Stimulated activated CD8-positive, alpha-beta memory T cell treated with anti-CD3 and anti-CD28 coated beads, Interleukin-7, amount 100 ng/mL, for 48 hours (primary cell): ENCODE measurements at regions not wholly inside any gene's neighbourhood (a gene's known extent, or its start where the extent isn't known, plus 50 kb on each side); places are given as distances from the start of the nearest gene placed in this dataset.
"Not testable (repeated sequence)": the region's sequence is repeated elsewhere in the genome, so short reads cannot be mapped to it uniquely, and the experiment has no call there.

Experiments
- DNase-seq, 2 donors: peaks; one replicate each; pipeline ENCODE4 v3.0.0-alpha.2; 2020; ENCODE audit warnings: low read depth in 1 of 2; ENCODE audit errors: extremely low read depth in 1 of 2

DNA sequence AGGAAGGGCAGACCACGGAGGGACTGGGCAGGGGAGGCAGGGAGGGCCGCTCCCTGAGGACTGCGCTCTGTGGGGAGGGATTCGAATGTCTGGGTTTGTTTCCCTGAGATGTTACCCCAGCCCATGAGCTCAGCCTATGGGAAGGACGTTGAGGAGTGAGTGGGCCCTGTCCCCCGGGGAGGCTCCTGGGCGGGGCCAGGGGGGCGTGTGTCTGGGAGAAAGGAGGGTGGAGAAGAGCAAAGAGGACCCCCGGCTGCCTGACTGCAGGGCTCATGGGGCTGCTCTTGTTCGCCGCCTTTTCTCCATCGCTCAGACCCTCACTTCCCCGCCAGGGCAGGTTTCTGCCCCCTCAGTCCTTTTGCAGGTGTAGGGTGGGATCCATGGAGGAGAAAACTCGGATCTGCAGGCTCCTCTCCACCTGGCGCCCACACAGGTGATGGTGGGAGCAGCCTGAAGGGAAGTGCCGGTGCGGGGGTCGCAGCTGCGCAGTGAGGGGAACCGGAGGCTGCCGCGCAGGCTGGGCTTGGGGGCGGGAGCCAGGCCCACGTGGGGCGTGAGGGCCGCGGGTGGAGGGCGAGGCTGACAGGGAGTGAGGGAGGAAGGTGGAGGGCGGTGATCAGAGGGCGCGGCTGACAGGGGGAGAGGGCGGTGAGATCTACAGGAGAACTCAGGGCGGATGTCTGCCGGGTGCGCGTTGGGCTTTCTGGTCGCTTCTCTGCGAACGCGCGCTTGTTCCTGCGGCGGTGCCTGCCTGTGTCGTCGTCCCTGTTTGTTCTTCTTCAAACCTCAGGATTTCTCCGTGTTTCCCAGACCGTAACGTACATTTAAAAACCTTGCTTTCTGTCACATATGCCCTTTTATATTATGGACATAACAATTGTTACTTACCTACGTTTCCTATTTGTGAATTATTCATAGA, 198.2 kb upstream of the NPAP1 start:
- not testable (repeated sequence) for DNase-seq

DNA sequence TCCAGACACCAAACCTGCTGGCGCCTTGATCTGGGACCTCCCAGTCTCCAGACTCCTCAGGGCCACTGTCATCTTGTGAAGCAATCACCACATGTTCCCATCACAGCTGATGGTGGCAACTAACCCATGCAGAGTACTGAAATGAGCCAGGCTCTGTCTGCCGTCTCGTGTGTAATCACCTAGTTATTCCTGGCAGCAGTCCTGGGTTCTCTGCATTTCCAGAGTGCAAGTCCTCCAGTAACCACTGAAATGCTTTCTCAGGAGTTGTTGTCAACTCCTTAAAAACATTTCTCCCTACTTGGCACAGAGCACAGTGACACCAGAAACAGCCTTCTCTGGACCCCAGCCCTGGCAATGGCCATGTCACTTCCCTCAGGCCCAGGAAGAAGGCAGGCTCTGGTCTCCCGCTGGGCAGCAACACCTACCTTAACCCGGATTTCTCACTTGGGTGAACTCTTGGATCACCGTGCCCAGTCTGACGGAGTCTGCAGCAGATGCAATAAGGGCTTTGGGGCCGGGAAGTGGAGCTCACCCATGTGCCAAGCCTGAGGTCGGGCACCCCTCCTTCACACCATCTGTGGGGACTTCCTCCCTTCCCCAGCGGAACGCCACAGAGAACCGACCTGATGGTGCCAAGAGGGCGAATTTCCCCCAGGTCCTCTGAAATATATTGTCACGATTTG, 189.5 kb upstream of the NPAP1 start:
- DNase-seq = not testable (repeated sequence)

DNA sequence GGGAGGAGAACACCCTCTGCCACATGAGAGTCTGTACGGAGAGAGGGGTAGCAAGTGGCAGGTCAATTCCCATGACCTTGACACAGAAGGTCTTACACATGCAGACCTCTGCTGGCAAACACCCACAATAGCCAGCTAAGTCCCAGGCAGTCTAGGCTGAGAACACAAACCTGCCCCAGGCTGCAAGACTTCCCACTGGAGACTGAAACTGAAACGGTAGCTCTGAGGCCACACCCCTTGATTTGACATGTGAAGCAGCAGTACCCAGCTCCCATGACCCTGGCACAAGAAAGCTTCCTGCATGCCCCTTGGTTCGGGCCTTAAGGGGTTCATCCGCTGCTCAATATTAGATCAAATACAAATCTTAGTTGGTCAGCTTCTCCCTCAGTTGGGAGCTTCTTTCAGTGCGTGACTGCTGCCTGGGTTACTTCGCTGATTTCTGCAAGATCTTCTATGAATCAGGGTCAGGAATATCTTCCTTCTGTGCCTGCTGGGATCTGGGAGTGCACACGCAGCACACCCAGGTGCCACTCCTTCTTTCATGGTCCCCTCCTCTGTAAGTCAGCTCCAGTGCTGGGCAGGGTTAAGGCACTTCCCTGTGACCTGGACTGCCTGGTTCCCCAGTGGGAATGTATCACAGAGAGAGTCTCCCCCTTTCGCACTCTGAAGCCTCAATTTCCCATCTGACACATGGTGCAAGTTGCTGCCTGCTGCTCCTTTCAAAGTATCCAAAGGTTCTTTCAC, 187.2 kb upstream of the NPAP1 start:
- DNase-seq = not testable (repeated sequence)

DNA sequence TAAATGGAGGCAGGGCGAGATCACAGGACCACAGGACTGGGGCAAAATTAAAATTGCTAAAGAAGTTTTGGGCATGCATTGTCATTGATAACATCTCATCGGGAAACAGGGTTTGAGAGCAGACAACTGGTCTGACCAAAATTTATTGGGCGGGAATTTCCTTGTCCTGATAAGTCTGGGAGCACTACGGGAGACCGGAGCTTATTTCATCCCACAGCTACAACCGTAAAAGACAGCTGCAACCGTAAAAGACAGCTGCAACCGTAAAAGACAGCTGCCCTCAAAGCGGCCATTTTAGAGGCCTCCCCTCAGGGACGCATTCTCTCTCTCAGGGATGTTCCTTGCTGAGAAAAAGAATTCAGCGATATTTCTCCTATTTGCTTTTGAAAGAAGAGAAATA, 170.4 kb upstream of the NPAP1 start:
- not testable (repeated sequence) for DNase-seq

DNA sequence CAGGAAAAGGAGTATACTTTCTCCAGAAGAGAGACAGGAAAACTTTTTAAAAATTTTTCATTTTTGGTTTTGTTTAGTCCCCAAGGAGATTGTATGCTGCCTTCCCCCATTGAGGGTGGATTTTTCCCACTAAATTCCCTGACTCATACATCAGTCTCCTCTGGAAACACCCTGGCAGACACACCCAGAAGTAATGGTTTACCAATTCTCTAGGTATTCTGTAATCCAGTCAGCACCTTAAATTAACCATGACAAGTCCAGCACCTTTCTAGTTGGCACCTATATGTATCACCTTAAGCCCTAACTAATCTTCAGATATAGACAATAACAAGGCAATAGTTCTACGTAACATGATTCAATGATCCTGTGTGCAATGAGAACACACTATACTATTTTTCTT, 165.9 kb upstream of the NPAP1 start:
- DNase-seq = not testable (repeated sequence)

DNA sequence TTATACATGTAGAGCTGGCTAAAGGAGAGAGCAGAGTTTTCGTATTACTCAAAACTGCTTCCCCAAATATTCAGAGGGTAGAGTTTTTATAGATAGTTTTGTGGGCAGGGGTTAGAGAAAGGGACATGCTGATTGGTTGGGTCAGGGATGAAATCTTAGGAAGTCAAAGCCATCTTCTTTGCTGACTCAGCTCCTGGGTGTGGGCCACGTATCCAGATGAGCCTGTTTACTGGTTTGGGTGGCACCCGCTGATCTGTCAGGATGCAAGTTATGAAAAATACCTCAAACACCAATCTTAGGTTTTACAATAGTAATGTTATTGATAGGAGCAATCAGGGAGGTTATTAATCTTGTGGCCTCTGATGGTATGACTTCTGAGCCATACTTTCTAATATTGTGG, 164.0 kb upstream of the NPAP1 start:
- DNase-seq = not testable (repeated sequence)

DNA sequence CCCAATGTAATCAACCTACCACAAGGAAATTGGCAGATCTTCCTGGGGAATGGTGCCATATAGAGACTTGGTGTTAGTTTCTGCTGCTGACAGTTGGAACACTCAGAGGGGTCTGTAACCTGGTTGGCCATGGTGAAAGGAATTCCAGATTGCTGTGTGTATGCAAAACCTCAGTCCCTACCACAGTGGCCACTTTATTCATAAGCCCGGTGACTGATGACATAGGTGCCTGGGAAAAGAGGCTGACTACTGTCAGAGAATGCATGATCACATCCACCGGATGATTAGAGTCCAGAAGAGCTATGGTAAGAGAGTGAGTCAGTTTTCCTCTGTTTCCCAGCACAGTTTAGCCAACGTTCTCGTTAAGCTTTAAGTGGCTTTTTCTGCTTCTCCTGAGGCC, 156.8 kb upstream of the NPAP1 start:
- not testable (repeated sequence) for DNase-seq

DNA sequence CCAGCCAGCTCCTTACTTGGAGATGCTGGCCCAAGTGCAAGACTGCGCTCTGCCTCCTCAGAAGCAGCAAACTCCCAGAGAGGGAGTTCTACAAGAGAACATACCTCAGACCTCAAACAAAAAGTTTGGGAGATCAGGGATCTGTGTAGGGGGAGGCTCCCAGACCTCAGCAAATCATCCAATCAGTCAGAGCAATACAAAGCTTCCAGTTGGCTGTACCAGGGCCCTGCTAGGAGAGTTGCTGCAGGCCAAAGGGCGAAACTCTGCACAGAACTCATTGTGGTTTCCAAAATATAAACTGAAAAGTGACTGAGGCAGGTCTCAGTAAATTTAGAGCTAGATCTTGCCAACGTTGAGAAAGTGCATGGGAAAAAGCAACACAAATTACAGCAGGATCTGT, 144.3 kb upstream of the NPAP1 start:
- not testable (repeated sequence) for DNase-seq

DNA sequence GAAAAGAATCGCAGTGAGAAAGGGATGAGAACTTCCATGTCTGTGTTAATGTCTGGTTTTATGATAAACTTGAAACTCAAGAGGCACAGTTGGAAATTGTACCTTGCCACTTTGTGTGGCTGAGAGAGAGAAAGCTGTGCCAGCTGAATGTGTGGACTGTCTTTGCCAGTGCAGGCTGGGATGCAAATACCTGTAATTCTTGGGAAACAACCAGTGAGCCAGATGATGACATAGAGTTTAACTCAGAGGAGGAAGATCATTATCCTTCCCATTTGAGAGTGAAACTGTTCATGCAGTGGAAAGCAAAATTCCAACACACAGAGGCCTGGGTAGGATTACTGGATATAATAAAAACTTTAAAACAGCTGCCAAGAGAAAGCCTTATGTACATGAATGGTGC, 141.5 kb upstream of the NPAP1 start:
- DNase-seq = not testable (repeated sequence)

DNA sequence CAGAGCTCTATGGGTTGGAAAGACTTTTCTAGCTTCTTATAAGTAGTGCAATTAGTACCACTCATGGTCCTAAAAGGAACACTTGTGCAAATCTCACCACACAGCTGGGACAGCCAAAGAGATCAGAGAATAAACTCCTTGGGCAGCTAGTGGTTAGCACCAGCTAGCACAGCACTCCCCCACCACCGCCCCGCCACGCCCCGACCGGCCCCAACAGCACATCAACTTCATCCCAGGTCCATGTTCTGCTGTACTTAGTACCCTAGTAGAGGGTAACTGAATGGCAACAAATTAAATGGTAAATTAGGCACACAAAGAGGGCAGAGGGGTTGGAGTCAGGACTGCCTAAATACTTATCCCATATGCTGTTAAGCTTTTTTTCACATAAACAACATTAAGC, 118.3 kb upstream of the NPAP1 start:
- not testable (repeated sequence) for DNase-seq

DNA sequence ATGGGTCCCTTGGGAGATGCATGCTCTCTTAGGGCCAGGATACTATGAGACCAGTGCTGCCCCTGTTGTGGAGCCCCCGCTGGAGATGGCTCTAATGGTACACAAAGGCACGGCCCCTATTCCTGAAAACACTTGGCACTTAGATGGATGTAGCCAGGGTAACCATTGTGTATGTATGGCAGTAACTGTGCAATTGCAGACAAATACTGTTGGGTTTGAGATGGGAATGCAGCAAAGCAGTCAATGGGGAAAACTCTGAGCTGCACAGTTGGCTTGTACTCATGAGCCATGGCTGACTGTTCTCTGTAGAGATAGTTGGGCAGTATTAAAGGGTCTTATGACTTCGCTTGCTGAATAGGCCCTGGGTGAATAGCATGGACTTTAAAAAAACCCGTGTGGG, 67.9 kb upstream of the NPAP1 start:
- DNase-seq = no peak

DNA sequence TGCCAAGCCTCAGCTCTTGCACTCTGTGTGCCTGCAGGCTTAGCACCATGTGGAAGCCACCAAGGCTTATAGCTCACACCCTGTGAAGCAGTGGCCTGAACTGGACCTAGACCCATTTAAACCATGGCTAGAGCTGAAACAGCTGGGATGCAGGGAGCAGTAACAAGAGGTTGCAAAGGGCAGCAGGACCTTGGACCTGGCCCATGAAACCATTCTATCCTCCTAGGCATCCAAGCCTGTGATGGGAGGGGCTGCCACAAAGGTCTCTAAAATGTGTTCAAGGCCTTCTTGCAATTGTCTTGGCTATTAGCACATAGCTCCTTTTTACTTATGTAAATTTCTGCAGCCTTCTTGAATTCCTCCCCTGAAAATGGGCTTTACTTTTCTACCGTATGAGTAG, 57.9 kb upstream of the NPAP1 start:
- DNase-seq = no peak

DNA sequence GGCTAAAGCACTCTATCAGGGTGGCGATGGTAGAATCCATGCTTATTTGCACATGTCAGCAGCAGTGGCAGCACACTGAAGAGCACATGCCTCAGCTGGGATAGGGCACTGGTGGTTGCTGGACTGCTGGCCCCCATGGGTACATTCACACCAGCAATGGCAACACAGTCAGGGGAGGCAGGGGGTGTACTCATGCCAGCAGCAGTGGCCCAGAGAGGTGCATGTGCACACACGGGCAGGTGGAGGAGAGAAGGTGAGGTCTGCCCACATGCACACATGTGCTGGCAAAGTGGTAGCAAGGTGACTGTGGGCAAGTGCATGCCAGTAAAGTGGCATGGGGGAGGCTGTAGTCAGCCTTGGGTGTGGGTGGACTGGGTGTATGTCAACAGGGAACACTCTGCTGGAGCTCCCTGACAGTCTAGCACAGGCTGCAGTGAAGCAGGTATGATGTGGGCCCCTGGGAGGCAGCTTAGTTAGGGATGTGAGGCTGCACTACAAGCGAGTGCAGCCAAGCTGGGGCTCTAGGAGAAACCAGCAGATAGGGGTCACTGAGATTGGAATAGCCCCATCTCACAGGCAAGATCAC, 53.9 kb upstream of the NPAP1 start:
- no peak for DNase-seq
